Hepatocyte (in vitro differentiated cells): ENCODE measurements at regions not wholly inside any gene's neighbourhood (a gene's known extent, or its start where the extent isn't known, plus 50 kb on each side); places are given as distances from the start of the nearest gene placed in this dataset.

Experiments
- CTCF ChIP-seq: fragments of 200-600 bp; sonication (generic); IDR thresholded peaks from 2 replicates; pipeline ENCODE4 v1.5.1; 2016; ENCODE audit warnings: antibody characterized with exemption, mild to moderate bottlenecking; ENCODE audit not compliant: poor library complexity
- EZH2 ChIP-seq: fragments of 200-600 bp; sonication (generic); IDR thresholded peaks from 2 replicates; pipeline ENCODE4 v1.6.1; 2016; ENCODE audit warnings: antibody characterized with exemption, mild to moderate bottlenecking, borderline replicate concordance

GRCh38 chr14:103186909-103187586, 63.8 kb downstream of the TNFAIP2 start:
- TF ChIP-seq CTCF (no peak), EZH2 (no peak)
